ENCODE measurements at regions not wholly inside any gene's neighbourhood (a gene's known extent, or its start where the extent isn't known, plus 50 kb on each side); places are given as distances from the start of the nearest gene placed in this dataset.

DNA sequence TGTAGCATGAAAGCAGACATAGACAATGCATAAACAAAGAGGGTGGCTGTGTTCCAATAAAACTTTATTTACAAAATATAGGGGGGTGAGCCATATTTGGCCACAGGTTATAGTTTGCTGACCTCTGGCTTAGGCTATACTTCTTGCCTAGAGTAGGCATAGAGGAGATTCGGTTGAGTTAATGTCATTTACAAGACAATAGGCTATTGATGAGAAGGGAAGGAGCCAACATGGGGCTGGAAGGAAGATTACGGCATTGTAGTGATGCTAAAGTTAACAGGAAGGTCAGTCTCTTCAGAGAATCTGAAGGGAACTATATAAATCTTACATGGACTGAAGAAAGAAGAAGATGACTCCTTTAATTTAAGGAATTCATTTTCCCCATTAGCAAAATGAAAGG is 463.5 kb downstream of the HTR7 start:
- Mint-ChIP-seq H3K9me3 (no peaks in the 10 kb centered on the region), H3K27me3 (ENCODE audit: insufficient read depth) (no peaks in the 10 kb centered on the region), H3K4me1 (peaks cover 30% of the 10 kb centered on the region), H3K27ac (no peak overlapping the region), H3K36me3 (ENCODE audit: low read depth) (no peaks in the 10 kb centered on the region), H3K4me3 (no peak overlapping the region)
- Histone ChIP-seq H3K9me3 (ENCODE audit: control insufficient read depth, low read length) (no peaks in the 10 kb centered on the region), H3K36me3 (ENCODE audit: control insufficient read depth, insufficient read depth, low read length) (no peaks in the 10 kb centered on the region), H3K27ac (ENCODE audit: low read depth, low read length) (no peak overlapping the region), H3K9ac (ENCODE audit: extremely low read depth, low read length, poor library complexity, severe bottlenecking) (no peak overlapping the region), H3K4me1 (ENCODE audit: control insufficient read depth, insufficient read depth, low read length) (peaks cover 12% of the 10 kb centered on the region), H3K4me3 (ENCODE audit: low read length) (no peak overlapping the region), H3K27me3 (ENCODE audit: control insufficient read depth, insufficient read depth, low read length, poor library complexity, severe bottlenecking) (no peaks in the 10 kb centered on the region)
- WGBS, 2 experiments (ENCODE audit: insufficient coverage in 1 of 2, insufficient read length in 1 of 2), result 23 to 42% methylated on average over 2 of the region's 2 CpGs
- no peak for DNase-seq
- TF ChIP-seq, protein P1, sequence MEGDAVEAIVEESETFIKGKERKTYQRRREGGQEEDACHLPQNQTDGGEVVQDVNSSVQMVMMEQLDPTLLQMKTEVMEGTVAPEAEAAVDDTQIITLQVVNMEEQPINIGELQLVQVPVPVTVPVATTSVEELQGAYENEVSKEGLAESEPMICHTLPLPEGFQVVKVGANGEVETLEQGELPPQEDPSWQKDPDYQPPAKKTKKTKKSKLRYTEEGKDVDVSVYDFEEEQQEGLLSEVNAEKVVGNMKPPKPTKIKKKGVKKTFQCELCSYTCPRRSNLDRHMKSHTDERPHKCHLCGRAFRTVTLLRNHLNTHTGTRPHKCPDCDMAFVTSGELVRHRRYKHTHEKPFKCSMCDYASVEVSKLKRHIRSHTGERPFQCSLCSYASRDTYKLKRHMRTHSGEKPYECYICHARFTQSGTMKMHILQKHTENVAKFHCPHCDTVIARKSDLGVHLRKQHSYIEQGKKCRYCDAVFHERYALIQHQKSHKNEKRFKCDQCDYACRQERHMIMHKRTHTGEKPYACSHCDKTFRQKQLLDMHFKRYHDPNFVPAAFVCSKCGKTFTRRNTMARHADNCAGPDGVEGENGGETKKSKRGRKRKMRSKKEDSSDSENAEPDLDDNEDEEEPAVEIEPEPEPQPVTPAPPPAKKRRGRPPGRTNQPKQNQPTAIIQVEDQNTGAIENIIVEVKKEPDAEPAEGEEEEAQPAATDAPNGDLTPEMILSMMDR (conservative IDR thresholded peaks at IDR 0.05), result no peak

DNA sequence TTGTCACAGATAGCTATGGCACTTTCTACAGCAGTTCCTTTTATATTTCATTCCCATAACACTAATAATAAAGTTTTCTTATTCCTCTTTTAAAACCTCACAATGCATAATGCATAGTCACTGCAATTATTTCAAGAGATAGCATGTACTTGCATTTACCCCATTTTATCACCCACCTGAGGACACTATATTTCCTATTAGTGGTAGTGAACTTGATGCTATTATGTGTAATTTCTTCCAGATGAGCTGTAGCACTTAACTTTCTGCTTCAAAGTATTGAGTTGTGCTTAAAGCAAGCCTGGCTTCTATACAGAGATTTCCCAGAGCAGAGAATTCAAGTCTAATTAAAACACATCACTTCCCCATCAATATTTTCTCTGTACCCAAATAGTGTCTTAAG is 461.1 kb downstream of the HTR7 start:
- Mint-ChIP-seq H3K27me3 (ENCODE audit: insufficient read depth) (no peaks in the 10 kb centered on the region), H3K9me3 (no peaks in the 10 kb centered on the region), H3K27ac (no peak overlapping the region), H3K4me1 (peaks cover 26% of the 10 kb centered on the region), H3K36me3 (ENCODE audit: low read depth) (no peaks in the 10 kb centered on the region), H3K4me3 (no peak overlapping the region)
- H3K9ac ChIP-seq (ENCODE audit: extremely low read depth, low read length, poor library complexity, severe bottlenecking), result no peak overlapping the region
- H3K9me3 ChIP-seq (ENCODE audit: control insufficient read depth, low read length), result no peaks in the 10 kb centered on the region
- H3K27ac ChIP-seq (ENCODE audit: low read depth, low read length), result no peak overlapping the region
- no peaks in the 10 kb centered on the region for H3K36me3 ChIP-seq (ENCODE audit: control insufficient read depth, insufficient read depth, low read length)
- H3K27me3 ChIP-seq (ENCODE audit: control insufficient read depth, insufficient read depth, low read length, poor library complexity, severe bottlenecking), result no peaks in the 10 kb centered on the region
- no peak overlapping the region for H3K4me3 ChIP-seq (ENCODE audit: low read length)
- TF ChIP-seq, protein P1 (conservative IDR thresholded peaks at IDR 0.05), result no peak
- no peak for DNase-seq
- peaks cover 12% of the 10 kb centered on the region for H3K4me1 ChIP-seq (ENCODE audit: control insufficient read depth, insufficient read depth, low read length)

DNA sequence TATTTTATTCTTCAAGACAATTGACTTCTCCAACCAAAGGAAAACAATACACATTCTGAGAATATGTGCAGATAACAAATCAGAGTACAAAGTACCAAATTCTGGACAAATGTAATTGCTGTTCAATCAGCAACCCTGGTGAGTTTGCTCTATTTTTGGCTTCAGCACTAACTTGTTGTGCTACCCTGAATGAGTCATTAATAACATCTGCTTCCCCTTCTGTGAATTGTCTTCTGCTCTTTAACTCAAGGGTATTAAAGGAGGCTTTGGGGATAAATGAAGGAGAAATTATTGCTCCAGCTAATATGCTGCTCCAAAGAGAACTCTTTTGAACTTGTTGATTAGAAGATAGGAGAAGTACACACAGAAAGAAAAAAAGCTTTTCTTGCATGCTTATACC is 459.3 kb downstream of the HTR7 start:
- H3K27ac Mint-ChIP-seq, result no peak overlapping the region
- H3K4me3 ChIP-seq (ENCODE audit: low read length), result no peak overlapping the region
- no peaks in the 10 kb centered on the region for H3K36me3 ChIP-seq (ENCODE audit: control insufficient read depth, insufficient read depth, low read length)
- no peaks in the 10 kb centered on the region for H3K9me3 ChIP-seq (ENCODE audit: control insufficient read depth, low read length)
- no peak overlapping the region for H3K27ac ChIP-seq (ENCODE audit: low read depth, low read length)
- DNase-seq, result no peak
- TF ChIP-seq, protein P1 (conservative IDR thresholded peaks at IDR 0.05), result no peak
- H3K9me3 Mint-ChIP-seq, result no peaks in the 10 kb centered on the region
- no peaks in the 10 kb centered on the region for H3K27me3 Mint-ChIP-seq (ENCODE audit: insufficient read depth)
- H3K4me3 Mint-ChIP-seq, result no peak overlapping the region
- H3K27me3 ChIP-seq (ENCODE audit: control insufficient read depth, insufficient read depth, low read length, poor library complexity, severe bottlenecking), result no peaks in the 10 kb centered on the region
- peaks cover 19% of the 10 kb centered on the region for H3K4me1 Mint-ChIP-seq
- no peaks in the 10 kb centered on the region for H3K36me3 Mint-ChIP-seq (ENCODE audit: low read depth)
- H3K9ac ChIP-seq (ENCODE audit: extremely low read depth, low read length, poor library complexity, severe bottlenecking), result no peak overlapping the region
- H3K4me1 ChIP-seq (ENCODE audit: control insufficient read depth, insufficient read depth, low read length), result peaks cover 12% of the 10 kb centered on the region
